ENCODE measurements at regions not wholly inside any gene's neighbourhood (a gene's known extent, or its start where the extent isn't known, plus 50 kb on each side); places are given as distances from the start of the nearest gene placed in this dataset.
"Not testable (repeated sequence)": the region's sequence is repeated elsewhere in the genome, so short reads cannot be mapped to it uniquely, and the experiment has no call there.

DNA sequence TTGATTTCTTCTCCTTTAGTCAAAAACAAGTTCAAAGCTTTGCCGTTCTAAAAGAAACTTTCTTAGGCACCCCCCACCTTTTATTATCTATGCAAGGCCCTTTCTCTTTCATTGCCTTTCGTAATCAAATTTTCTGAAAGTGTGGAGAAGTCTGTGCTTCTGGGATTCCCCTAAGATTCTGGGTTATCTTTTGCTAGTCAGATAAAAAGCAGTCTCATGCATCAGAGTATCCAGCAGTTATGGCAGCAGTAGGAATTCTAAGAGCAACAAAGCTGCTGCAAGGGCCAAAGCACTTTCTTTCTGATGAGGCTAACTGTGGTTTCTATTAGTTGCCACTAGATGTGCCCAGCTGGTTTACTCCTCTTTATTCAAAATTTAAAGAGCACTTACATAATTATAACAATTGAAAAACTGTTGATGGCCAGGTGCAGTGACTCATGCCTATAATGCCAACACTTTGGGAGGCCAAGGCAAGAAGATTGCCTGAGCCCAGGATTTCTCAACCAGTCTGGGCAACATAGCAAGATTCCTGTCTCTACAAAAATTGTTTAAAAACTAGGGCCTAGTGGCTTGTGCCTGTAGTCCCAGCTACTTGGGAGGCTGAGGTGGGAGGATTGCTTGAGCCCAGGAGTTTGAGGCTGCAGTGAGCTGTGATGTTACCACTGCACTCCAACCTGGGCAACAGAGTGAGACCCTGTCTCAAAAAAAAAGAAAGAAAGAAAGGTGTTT, 296.2 kb downstream of the PAPSS1 start:
- no peaks in the 10 kb centered on the region for H3K4me1 ChIP-seq (ENCODE audit: control insufficient read depth, extremely low read depth, insufficient read depth, low read length)
- no peaks in the 10 kb centered on the region for H3K9me1 ChIP-seq (replicated peaks; ENCODE audit: control insufficient read depth, extremely low read depth, insufficient read depth, low read length)
- H3K9ac ChIP-seq (replicated peaks; ENCODE audit: extremely low read depth, insufficient read depth, low read length): no peak overlapping the region
- H3K27ac ChIP-seq (ENCODE audit: insufficient read depth, low read depth, low read length): no peak overlapping the region
- no peaks in the 10 kb centered on the region for H3K79me2 ChIP-seq (ENCODE audit: control insufficient read depth, insufficient read depth, low read length)
- ChIA-PET CTCF (no interaction called here), POLR2A (no interaction called here)
- H3K36me3 ChIP-seq (ENCODE audit: control insufficient read depth in 2 of 2, extremely low read depth in 1 of 2, insufficient read depth in 2 of 2, low read length in 2 of 2): no peaks in the 10 kb centered on the region
- H3K4me3 ChIP-seq (replicated peaks in 1 of 3; ENCODE audit: insufficient read depth in 1 of 3, low read depth in 1 of 3, low read length in 3 of 3): no peak overlapping the region
- no peak overlapping the region for H3K4me2 ChIP-seq (ENCODE audit: insufficient read depth, low read length)
- no TSS peak for BruUV-seq (replicated peaks)
- H2AFZ ChIP-seq (ENCODE audit: low read depth, low read length): no peak overlapping the region
- TF ChIP-seq, protein P1, sequence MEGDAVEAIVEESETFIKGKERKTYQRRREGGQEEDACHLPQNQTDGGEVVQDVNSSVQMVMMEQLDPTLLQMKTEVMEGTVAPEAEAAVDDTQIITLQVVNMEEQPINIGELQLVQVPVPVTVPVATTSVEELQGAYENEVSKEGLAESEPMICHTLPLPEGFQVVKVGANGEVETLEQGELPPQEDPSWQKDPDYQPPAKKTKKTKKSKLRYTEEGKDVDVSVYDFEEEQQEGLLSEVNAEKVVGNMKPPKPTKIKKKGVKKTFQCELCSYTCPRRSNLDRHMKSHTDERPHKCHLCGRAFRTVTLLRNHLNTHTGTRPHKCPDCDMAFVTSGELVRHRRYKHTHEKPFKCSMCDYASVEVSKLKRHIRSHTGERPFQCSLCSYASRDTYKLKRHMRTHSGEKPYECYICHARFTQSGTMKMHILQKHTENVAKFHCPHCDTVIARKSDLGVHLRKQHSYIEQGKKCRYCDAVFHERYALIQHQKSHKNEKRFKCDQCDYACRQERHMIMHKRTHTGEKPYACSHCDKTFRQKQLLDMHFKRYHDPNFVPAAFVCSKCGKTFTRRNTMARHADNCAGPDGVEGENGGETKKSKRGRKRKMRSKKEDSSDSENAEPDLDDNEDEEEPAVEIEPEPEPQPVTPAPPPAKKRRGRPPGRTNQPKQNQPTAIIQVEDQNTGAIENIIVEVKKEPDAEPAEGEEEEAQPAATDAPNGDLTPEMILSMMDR (IDR thresholded peaks at IDR 0.05; ENCODE audit: extremely low read depth in 1 of 2, insufficient read depth in 1 of 2, low read depth in 1 of 2, low read length in 2 of 2): no peak
- no peak for TF ChIP-seq POLR2AphosphoS5 (IDR thresholded peaks at IDR 0.05; ENCODE audit: insufficient read depth, low read depth, low read length)
- no peak for TF ChIP-seq JUN (IDR thresholded peaks at IDR 0.05; ENCODE audit: borderline replicate concordance, insufficient read depth, insufficient read length, low read depth)
- no peak for TF ChIP-seq MYC (IDR thresholded peaks at IDR 0.05; ENCODE audit: low read depth, low read length)
- TF ChIP-seq, protein P2, sequence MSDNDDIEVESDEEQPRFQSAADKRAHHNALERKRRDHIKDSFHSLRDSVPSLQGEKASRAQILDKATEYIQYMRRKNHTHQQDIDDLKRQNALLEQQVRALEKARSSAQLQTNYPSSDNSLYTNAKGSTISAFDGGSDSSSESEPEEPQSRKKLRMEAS (IDR thresholded peaks at IDR 0.05; ENCODE audit: insufficient read depth, insufficient read length): no peak
- no peak for TF ChIP-seq EZH2 (IDR thresholded peaks at IDR 0.05; ENCODE audit: borderline replicate concordance, low read depth, low read length, severe bottlenecking)
- H4K20me1 ChIP-seq (replicated peaks; ENCODE audit: control insufficient read depth, extremely low read depth, insufficient read depth, low read length): no peaks in the 10 kb centered on the region
- intact Hi-C loops (cut with micrococcal nuclease) (no loop called here), dilution Hi-C loops (cut with MboI; ENCODE audit: extremely low pct_ligation_motif_present, low sequenced_read_pairs) (no loop called here)
- no peak for FAIRE-seq
- H3K9me3 ChIP-seq (replicated peaks; ENCODE audit: control insufficient read depth, insufficient read depth, low read length): no peaks in the 10 kb centered on the region
- no peak for DNase-seq (ENCODE audit: low read depth, low spot score)
- H3K27me3 ChIP-seq (ENCODE audit: control insufficient read depth in 2 of 2, insufficient read depth in 2 of 2, low read length in 2 of 2): no peaks in the 10 kb centered on the region

DNA sequence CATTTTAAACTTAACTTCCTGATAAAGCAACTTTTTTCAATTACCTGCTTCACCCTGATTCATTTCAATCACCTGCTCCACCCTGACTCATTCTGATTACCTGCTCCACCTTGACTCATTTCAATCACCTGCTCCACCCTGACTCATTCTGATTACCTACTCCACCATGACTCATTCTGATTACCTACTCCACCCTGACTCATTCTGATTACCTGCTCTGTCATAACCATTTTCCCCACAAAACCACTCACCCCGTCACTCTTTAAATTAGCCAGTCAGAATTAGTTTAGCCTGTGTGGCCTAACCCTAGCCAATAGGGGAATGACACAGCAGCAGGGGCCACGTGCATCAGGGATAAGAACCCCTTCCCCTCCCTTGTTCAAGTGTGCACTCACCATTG, 300.5 kb downstream of the PAPSS1 start:
- dilution Hi-C loops (cut with MboI; ENCODE audit: extremely low pct_ligation_motif_present, low sequenced_read_pairs); intact Hi-C loops (cut with micrococcal nuclease); BruUV-seq (replicated peaks): not testable (repeated sequence)

More for the DNA sequence above, 300.5 kb downstream of the PAPSS1 start:
- H3K4me3 ChIP-seq (replicated peaks in 1 of 3; ENCODE audit: insufficient read depth in 1 of 3, low read depth in 1 of 3, low read length in 3 of 3); H3K4me1 ChIP-seq (ENCODE audit: control insufficient read depth, extremely low read depth, insufficient read depth, low read length); H3K79me2 ChIP-seq (ENCODE audit: control insufficient read depth, insufficient read depth, low read length); H2AFZ ChIP-seq (ENCODE audit: low read depth, low read length); H4K20me1 ChIP-seq (replicated peaks; ENCODE audit: control insufficient read depth, extremely low read depth, insufficient read depth, low read length); CTCF ChIA-PET; POLR2A ChIA-PET; FAIRE-seq; DNase-seq (ENCODE audit: low read depth, low spot score); H3K9ac ChIP-seq (replicated peaks; ENCODE audit: extremely low read depth, insufficient read depth, low read length); H3K9me3 ChIP-seq (replicated peaks; ENCODE audit: control insufficient read depth, insufficient read depth, low read length); H3K27me3 ChIP-seq (ENCODE audit: control insufficient read depth in 2 of 2, insufficient read depth in 2 of 2, low read length in 2 of 2); H3K36me3 ChIP-seq (ENCODE audit: control insufficient read depth in 2 of 2, extremely low read depth in 1 of 2, insufficient read depth in 2 of 2, low read length in 2 of 2); H3K27ac ChIP-seq (ENCODE audit: insufficient read depth, low read depth, low read length); H3K9me1 ChIP-seq (replicated peaks; ENCODE audit: control insufficient read depth, extremely low read depth, insufficient read depth, low read length); H3K4me2 ChIP-seq (ENCODE audit: insufficient read depth, low read length): not testable (repeated sequence)
